ENCODE measurements at regions not wholly inside any gene's neighbourhood (a gene's known extent, or its start where the extent isn't known, plus 50 kb on each side); places are given as distances from the start of the nearest gene placed in this dataset.

DNA sequence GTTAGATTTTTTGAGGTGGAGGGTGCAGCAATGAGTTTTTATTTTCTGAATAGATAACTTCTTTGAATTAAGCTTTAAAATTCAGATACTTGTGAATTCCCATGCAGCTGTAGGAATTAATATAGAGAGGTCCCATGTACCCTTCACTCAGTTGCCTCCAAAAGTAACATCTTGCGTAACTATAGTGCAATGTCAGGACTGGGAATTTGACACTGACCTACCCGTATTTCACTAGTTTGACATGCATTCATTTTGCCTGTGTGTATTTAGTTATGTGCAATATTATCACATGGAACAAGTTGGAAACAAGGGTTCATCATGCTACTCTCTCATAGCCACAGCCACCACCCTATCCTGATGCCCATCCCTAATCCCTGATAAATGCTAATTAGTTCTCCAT is 147.1 kb upstream of the IGFBP3 start:
- DNase-seq (ENCODE audit: low spot score), result no peak
- Histone ChIP-seq H2AFZ (no peak overlapping the region), H3K4me3 (no peak overlapping the region), H3K4me1 (ENCODE audit: insufficient read depth) (no peaks in the 10 kb centered on the region), H3K27me3 (ENCODE audit: insufficient read depth) (no peaks in the 10 kb centered on the region), H3F3A (replicated peaks; ENCODE audit: low read depth) (no peaks in the 10 kb centered on the region), H4K20me1 (replicated peaks; ENCODE audit: insufficient read depth) (no peaks in the 10 kb centered on the region), H3K9me2 (ENCODE audit: insufficient read depth) (no peaks in the 10 kb centered on the region), H3K79me2 (replicated peaks; ENCODE audit: insufficient read depth) (no peaks in the 10 kb centered on the region), H3K27ac (ENCODE audit: low read depth) (no peak overlapping the region), H3K4me2 (no peak overlapping the region), H3K36me3 (ENCODE audit: insufficient read depth) (no peaks in the 10 kb centered on the region)
- H3K4me3 Mint-ChIP-seq, result no peak overlapping the region
- H3K9me3 Mint-ChIP-seq, result no peaks in the 10 kb centered on the region
- no peaks in the 10 kb centered on the region for H3K36me3 Mint-ChIP-seq (ENCODE audit: low read depth)
- no peaks in the 10 kb centered on the region for H3K4me1 Mint-ChIP-seq
- TF ChIP-seq, protein P1, sequence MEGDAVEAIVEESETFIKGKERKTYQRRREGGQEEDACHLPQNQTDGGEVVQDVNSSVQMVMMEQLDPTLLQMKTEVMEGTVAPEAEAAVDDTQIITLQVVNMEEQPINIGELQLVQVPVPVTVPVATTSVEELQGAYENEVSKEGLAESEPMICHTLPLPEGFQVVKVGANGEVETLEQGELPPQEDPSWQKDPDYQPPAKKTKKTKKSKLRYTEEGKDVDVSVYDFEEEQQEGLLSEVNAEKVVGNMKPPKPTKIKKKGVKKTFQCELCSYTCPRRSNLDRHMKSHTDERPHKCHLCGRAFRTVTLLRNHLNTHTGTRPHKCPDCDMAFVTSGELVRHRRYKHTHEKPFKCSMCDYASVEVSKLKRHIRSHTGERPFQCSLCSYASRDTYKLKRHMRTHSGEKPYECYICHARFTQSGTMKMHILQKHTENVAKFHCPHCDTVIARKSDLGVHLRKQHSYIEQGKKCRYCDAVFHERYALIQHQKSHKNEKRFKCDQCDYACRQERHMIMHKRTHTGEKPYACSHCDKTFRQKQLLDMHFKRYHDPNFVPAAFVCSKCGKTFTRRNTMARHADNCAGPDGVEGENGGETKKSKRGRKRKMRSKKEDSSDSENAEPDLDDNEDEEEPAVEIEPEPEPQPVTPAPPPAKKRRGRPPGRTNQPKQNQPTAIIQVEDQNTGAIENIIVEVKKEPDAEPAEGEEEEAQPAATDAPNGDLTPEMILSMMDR (conservative IDR thresholded peaks at IDR 0.05; ENCODE audit: low read depth in 2 of 2), result no peak
- TF ChIP-seq CREB1 (CRISPR knock-in tag; IDR thresholded peaks at IDR 0.05; ENCODE audit: low read depth) (no peak), JUNB (IDR thresholded peaks at IDR 0.05; ENCODE audit: unreplicated experiment) (no peak), STAT1 (IDR thresholded peaks at IDR 0.05; ENCODE audit: unreplicated experiment) (no peak), EZH2 (IDR thresholded peaks at IDR 0.05; ENCODE audit: low read depth, unreplicated experiment) (no peak), NANOG (IDR thresholded peaks at IDR 0.05; ENCODE audit: borderline replicate concordance) (no peak), EZH2phosphoT487 (IDR thresholded peaks at IDR 0.05; ENCODE audit: unreplicated experiment) (no peak), POLR2AphosphoS5 (IDR thresholded peaks at IDR 0.05; ENCODE audit: low read depth) (no peak)
- TF ChIP-seq, protein P2, sequence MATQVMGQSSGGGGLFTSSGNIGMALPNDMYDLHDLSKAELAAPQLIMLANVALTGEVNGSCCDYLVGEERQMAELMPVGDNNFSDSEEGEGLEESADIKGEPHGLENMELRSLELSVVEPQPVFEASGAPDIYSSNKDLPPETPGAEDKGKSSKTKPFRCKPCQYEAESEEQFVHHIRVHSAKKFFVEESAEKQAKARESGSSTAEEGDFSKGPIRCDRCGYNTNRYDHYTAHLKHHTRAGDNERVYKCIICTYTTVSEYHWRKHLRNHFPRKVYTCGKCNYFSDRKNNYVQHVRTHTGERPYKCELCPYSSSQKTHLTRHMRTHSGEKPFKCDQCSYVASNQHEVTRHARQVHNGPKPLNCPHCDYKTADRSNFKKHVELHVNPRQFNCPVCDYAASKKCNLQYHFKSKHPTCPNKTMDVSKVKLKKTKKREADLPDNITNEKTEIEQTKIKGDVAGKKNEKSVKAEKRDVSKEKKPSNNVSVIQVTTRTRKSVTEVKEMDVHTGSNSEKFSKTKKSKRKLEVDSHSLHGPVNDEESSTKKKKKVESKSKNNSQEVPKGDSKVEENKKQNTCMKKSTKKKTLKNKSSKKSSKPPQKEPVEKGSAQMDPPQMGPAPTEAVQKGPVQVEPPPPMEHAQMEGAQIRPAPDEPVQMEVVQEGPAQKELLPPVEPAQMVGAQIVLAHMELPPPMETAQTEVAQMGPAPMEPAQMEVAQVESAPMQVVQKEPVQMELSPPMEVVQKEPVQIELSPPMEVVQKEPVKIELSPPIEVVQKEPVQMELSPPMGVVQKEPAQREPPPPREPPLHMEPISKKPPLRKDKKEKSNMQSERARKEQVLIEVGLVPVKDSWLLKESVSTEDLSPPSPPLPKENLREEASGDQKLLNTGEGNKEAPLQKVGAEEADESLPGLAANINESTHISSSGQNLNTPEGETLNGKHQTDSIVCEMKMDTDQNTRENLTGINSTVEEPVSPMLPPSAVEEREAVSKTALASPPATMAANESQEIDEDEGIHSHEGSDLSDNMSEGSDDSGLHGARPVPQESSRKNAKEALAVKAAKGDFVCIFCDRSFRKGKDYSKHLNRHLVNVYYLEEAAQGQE (IDR thresholded peaks at IDR 0.05; ENCODE audit: unreplicated experiment), result no peak
- TF ChIP-seq, protein P3, sequence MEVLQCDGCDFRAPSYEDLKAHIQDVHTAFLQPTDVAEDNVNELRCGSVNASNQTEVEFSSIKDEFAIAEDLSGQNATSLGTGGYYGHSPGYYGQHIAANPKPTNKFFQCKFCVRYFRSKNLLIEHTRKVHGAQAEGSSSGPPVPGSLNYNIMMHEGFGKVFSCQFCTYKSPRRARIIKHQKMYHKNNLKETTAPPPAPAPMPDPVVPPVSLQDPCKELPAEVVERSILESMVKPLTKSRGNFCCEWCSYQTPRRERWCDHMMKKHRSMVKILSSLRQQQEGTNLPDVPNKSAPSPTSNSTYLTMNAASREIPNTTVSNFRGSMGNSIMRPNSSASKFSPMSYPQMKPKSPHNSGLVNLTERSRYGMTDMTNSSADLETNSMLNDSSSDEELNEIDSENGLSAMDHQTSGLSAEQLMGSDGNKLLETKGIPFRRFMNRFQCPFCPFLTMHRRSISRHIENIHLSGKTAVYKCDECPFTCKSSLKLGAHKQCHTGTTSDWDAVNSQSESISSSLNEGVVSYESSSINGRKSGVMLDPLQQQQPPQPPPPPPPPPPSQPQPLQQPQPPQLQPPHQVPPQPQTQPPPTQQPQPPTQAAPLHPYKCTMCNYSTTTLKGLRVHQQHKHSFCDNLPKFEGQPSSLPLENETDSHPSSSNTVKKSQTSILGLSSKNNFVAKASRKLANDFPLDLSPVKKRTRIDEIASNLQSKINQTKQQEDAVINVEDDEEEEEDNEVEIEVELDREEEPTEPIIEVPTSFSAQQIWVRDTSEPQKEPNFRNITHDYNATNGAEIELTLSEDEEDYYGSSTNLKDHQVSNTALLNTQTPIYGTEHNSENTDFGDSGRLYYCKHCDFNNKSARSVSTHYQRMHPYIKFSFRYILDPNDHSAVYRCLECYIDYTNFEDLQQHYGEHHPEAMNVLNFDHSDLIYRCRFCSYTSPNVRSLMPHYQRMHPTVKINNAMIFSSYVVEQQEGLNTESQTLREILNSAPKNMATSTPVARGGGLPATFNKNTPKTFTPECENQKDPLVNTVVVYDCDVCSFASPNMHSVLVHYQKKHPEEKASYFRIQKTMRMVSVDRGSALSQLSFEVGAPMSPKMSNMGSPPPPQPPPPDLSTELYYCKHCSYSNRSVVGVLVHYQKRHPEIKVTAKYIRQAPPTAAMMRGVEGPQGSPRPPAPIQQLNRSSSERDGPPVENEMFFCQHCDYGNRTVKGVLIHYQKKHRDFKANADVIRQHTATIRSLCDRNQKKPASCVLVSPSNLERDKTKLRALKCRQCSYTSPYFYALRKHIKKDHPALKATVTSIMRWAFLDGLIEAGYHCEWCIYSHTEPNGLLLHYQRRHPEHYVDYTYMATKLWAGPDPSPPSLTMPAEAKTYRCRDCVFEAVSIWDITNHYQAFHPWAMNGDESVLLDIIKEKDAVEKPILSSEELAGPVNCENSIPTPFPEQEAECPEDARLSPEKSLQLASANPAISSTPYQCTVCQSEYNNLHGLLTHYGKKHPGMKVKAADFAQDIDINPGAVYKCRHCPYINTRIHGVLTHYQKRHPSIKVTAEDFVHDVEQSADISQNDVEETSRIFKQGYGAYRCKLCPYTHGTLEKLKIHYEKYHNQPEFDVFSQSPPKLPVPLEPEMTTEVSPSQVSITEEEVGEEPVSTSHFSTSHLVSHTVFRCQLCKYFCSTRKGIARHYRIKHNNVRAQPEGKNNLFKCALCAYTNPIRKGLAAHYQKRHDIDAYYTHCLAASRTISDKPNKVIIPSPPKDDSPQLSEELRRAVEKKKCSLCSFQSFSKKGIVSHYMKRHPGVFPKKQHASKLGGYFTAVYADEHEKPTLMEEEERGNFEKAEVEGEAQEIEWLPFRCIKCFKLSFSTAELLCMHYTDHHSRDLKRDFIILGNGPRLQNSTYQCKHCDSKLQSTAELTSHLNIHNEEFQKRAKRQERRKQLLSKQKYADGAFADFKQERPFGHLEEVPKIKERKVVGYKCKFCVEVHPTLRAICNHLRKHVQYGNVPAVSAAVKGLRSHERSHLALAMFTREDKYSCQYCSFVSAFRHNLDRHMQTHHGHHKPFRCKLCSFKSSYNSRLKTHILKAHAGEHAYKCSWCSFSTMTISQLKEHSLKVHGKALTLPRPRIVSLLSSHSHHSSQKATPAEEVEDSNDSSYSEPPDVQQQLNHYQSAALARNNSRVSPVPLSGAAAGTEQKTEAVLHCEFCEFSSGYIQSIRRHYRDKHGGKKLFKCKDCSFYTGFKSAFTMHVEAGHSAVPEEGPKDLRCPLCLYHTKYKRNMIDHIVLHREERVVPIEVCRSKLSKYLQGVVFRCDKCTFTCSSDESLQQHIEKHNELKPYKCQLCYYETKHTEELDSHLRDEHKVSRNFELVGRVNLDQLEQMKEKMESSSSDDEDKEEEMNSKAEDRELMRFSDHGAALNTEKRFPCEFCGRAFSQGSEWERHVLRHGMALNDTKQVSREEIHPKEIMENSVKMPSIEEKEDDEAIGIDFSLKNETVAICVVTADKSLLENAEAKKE (CRISPR knock-in tag; IDR thresholded peaks at IDR 0.05), result no peak
- TF ChIP-seq, protein P4, sequence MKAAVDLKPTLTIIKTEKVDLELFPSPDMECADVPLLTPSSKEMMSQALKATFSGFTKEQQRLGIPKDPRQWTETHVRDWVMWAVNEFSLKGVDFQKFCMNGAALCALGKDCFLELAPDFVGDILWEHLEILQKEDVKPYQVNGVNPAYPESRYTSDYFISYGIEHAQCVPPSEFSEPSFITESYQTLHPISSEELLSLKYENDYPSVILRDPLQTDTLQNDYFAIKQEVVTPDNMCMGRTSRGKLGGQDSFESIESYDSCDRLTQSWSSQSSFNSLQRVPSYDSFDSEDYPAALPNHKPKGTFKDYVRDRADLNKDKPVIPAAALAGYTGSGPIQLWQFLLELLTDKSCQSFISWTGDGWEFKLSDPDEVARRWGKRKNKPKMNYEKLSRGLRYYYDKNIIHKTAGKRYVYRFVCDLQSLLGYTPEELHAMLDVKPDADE (IDR thresholded peaks at IDR 0.05), result no peak
- no peak for ATAC-seq
- no peaks in the 10 kb centered on the region for H3K27me3 Mint-ChIP-seq (ENCODE audit: insufficient read depth, low read depth, poor library complexity)
- no peak overlapping the region for H3K27ac Mint-ChIP-seq
